ENCODE measurements at regions not wholly inside any gene's neighbourhood (a gene's known extent, or its start where the extent isn't known, plus 50 kb on each side); places are given as distances from the start of the nearest gene placed in this dataset.

DNA sequence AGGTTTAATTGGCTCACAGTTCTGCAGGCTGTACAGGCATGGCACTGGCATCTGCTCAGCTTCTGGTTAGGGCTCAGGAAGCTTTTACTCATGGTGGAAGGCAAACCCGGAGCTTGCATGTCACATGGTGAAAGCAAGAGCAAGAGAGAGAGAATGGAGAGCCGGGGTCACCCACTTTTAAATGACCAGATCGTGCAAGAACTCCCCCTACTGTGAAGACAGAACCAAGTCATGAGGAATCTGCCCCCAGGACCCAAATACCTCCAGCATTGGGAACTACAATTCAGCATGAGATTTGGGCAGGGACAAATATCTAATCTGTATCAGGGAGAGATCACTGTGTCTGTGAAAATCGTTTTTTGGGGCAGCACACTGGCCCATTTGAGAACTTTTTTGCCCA, 110.0 kb upstream of the MYO3A start:
- no peak overlapping the region for H3K27ac ChIP-seq (ENCODE audit: low read depth, low read length)
- H3K9ac ChIP-seq (ENCODE audit: extremely low read depth, low read length, poor library complexity, severe bottlenecking), result no peak overlapping the region
- H3K27me3 ChIP-seq (ENCODE audit: control insufficient read depth, insufficient read depth, low read length, poor library complexity, severe bottlenecking), result no peaks in the 10 kb centered on the region
- no peaks in the 10 kb centered on the region for H3K9me3 ChIP-seq (ENCODE audit: control insufficient read depth, low read length)
- Mint-ChIP-seq H3K4me3 (no peak overlapping the region), H3K9me3 (no peaks in the 10 kb centered on the region), H3K36me3 (ENCODE audit: low read depth) (no peaks in the 10 kb centered on the region), H3K27ac (no peak overlapping the region), H3K27me3 (ENCODE audit: insufficient read depth) (no peaks in the 10 kb centered on the region), H3K4me1 (peaks cover 14% of the 10 kb centered on the region)
- DNase-seq, result no peak
- WGBS, 2 experiments (ENCODE audit: insufficient coverage in 1 of 2, insufficient read length in 1 of 2), result 66 to 67% methylated on average over 4 of the region's 4 CpGs
- peaks cover 3% of the 10 kb centered on the region for H3K4me1 ChIP-seq (ENCODE audit: control insufficient read depth, insufficient read depth, low read length)
- TF ChIP-seq, protein P1, sequence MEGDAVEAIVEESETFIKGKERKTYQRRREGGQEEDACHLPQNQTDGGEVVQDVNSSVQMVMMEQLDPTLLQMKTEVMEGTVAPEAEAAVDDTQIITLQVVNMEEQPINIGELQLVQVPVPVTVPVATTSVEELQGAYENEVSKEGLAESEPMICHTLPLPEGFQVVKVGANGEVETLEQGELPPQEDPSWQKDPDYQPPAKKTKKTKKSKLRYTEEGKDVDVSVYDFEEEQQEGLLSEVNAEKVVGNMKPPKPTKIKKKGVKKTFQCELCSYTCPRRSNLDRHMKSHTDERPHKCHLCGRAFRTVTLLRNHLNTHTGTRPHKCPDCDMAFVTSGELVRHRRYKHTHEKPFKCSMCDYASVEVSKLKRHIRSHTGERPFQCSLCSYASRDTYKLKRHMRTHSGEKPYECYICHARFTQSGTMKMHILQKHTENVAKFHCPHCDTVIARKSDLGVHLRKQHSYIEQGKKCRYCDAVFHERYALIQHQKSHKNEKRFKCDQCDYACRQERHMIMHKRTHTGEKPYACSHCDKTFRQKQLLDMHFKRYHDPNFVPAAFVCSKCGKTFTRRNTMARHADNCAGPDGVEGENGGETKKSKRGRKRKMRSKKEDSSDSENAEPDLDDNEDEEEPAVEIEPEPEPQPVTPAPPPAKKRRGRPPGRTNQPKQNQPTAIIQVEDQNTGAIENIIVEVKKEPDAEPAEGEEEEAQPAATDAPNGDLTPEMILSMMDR (conservative IDR thresholded peaks at IDR 0.05), result peak; percentile 22
- no peaks in the 10 kb centered on the region for H3K36me3 ChIP-seq (ENCODE audit: control insufficient read depth, insufficient read depth, low read length)
- H3K4me3 ChIP-seq (ENCODE audit: low read length), result no peak overlapping the region

DNA sequence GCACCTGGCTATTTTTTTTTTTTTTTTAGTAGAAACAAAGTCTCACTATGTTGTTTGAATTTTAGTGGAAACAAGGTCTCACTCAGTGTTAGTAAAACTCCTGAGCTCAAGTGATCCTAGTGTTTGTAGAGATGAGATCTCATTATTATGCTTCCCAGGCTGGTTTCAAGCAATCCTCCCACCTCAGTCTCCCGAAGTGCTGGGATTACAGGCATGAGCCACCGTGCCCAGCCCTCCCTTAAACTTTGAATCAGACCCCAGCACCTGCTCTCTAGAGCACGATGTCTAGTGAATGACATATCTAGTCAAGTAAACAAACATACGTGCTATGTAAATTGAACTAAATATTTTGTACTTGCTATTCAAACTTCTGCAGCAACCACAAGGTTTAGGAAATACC, 105.6 kb upstream of the MYO3A start:
- no peak overlapping the region for H3K27ac Mint-ChIP-seq
- WGBS, 2 experiments (ENCODE audit: insufficient coverage in 1 of 2, insufficient read length in 1 of 2), result 47 to 67% methylated on average over 2 to 4 of the region's 4 CpGs
- H3K9ac ChIP-seq (ENCODE audit: extremely low read depth, low read length, poor library complexity, severe bottlenecking), result no peak overlapping the region
- no peaks in the 10 kb centered on the region for H3K36me3 Mint-ChIP-seq (ENCODE audit: low read depth)
- no peak for DNase-seq
- TF ChIP-seq, protein P1 (conservative IDR thresholded peaks at IDR 0.05), result no peak
- H3K9me3 ChIP-seq (ENCODE audit: control insufficient read depth, low read length), result no peaks in the 10 kb centered on the region
- no peaks in the 10 kb centered on the region for H3K36me3 ChIP-seq (ENCODE audit: control insufficient read depth, insufficient read depth, low read length)
- H3K27me3 Mint-ChIP-seq (ENCODE audit: insufficient read depth), result no peaks in the 10 kb centered on the region
- no peak overlapping the region for H3K4me3 ChIP-seq (ENCODE audit: low read length)
- peaks cover 20% of the 10 kb centered on the region for H3K4me1 Mint-ChIP-seq
- H3K27ac ChIP-seq (ENCODE audit: low read depth, low read length), result no peak overlapping the region
- H3K4me1 ChIP-seq (ENCODE audit: control insufficient read depth, insufficient read depth, low read length), result peaks cover 3% of the 10 kb centered on the region
- no peak overlapping the region for H3K4me3 Mint-ChIP-seq
- no peaks in the 10 kb centered on the region for H3K27me3 ChIP-seq (ENCODE audit: control insufficient read depth, insufficient read depth, low read length, poor library complexity, severe bottlenecking)
- no peaks in the 10 kb centered on the region for H3K9me3 Mint-ChIP-seq

- no peaks in the 10 kb centered on the region for H3K36me3 Mint-ChIP-seq (ENCODE audit: low read depth)
- TF ChIP-seq, protein P1 (conservative IDR thresholded peaks at IDR 0.05), result no peak
- Histone ChIP-seq H3K9ac (ENCODE audit: extremely low read depth, low read length, poor library complexity, severe bottlenecking) (no peak overlapping the region), H3K27me3 (ENCODE audit: control insufficient read depth, insufficient read depth, low read length, poor library complexity, severe bottlenecking) (no peaks in the 10 kb centered on the region), H3K4me1 (ENCODE audit: control insufficient read depth, insufficient read depth, low read length) (peaks cover 3% of the 10 kb centered on the region), H3K36me3 (ENCODE audit: control insufficient read depth, insufficient read depth, low read length) (no peaks in the 10 kb centered on the region), H3K4me3 (ENCODE audit: low read length) (no peak overlapping the region), H3K27ac (ENCODE audit: low read depth, low read length) (no peak overlapping the region), H3K9me3 (ENCODE audit: control insufficient read depth, low read length) (no peaks in the 10 kb centered on the region)
- 80 to 89% methylated on average over 1 of the region's 1 CpG for WGBS, 2 experiments (ENCODE audit: insufficient coverage in 1 of 2, insufficient read length in 1 of 2)
- DNase-seq, result no peak
- peaks cover 20% of the 10 kb centered on the region for H3K4me1 Mint-ChIP-seq
- no peak overlapping the region for H3K27ac Mint-ChIP-seq
- no peaks in the 10 kb centered on the region for H3K27me3 Mint-ChIP-seq (ENCODE audit: insufficient read depth)
- no peak overlapping the region for H3K4me3 Mint-ChIP-seq
- no peaks in the 10 kb centered on the region for H3K9me3 Mint-ChIP-seq
These were observed 102.9 kb upstream of the MYO3A start for GRCh38 chr10:25831080-25831479.

Measured in endodermal cell (in vitro differentiated cells).